Type B pancreatic cell (in vitro differentiated cells): ENCODE measurements at regions not wholly inside any gene's neighbourhood (a gene's known extent, or its start where the extent isn't known, plus 50 kb on each side); places are given as distances from the start of the nearest gene placed in this dataset.

Source experiments
- DNase-seq: peaks from one replicate; pipeline ENCODE4 v3.0.0; 2021; ENCODE audit warnings: mixed read lengths; ENCODE audit not compliant: unreplicated experiment; ENCODE audit errors: extremely low spot score
- H3K27ac Mint-ChIP-seq: 2 replicates; pipeline ENCODE4 v1.8.0; 2021; ENCODE audit warnings: mild to moderate bottlenecking, mixed read lengths
- H3K27me3 Mint-ChIP-seq: 2 replicates; pipeline ENCODE4 v1.8.0; 2021; ENCODE audit warnings: mixed read lengths
- H3K36me3 Mint-ChIP-seq: 2 replicates; pipeline ENCODE4 v1.8.0; 2021; ENCODE audit warnings: mixed read lengths
- H3K4me1 Mint-ChIP-seq: one replicate; pipeline ENCODE4 v1.8.0; 2021; ENCODE audit warnings: mixed read lengths; ENCODE audit not compliant: unreplicated experiment
- H3K4me3 Mint-ChIP-seq: 2 replicates; pipeline ENCODE4 v1.8.0; 2021; ENCODE audit warnings: mild to moderate bottlenecking, mixed read lengths
- H3K9me3 Mint-ChIP-seq: 2 replicates; pipeline ENCODE4 v1.8.0; 2021; ENCODE audit warnings: mixed read lengths
- TF ChIP-seq, protein P1 (sequence below): fragments of 200-600 bp; sonication (generic); conservative IDR thresholded peaks from 2 replicates; pipeline ENCODE4 v1.5.0; 2021; ENCODE audit warnings: antibody characterized with exemption, mild to moderate bottlenecking

DNA sequence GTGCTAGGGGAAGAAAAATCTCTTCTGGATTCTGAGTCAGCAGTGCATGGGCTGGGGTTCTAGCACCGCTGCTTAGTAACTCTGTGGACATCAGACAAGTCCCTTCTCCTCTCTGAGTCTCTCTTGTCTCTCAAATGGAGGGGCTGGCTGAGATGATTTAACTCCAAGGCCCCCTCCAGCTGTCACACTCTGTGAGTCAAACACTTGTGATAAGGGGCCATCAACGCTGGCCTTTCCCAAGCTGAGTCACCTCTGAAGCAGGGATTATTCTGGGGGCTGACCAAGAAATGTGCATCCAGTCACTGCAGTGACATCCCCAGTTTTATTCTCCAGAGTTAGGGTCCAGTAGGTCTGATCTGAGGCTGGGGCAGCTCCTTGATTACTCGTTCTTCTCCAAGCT lies 110.4 kb upstream of the ZNF462 start:
- Mint-ChIP-seq H3K4me1 (no peaks in the 10 kb centered on the region), H3K4me3 (no peak overlapping the region), H3K27ac (no peak overlapping the region), H3K9me3 (no peaks in the 10 kb centered on the region), H3K27me3 (no peaks in the 10 kb centered on the region), H3K36me3 (no peaks in the 10 kb centered on the region)
- TF ChIP-seq, protein P1, sequence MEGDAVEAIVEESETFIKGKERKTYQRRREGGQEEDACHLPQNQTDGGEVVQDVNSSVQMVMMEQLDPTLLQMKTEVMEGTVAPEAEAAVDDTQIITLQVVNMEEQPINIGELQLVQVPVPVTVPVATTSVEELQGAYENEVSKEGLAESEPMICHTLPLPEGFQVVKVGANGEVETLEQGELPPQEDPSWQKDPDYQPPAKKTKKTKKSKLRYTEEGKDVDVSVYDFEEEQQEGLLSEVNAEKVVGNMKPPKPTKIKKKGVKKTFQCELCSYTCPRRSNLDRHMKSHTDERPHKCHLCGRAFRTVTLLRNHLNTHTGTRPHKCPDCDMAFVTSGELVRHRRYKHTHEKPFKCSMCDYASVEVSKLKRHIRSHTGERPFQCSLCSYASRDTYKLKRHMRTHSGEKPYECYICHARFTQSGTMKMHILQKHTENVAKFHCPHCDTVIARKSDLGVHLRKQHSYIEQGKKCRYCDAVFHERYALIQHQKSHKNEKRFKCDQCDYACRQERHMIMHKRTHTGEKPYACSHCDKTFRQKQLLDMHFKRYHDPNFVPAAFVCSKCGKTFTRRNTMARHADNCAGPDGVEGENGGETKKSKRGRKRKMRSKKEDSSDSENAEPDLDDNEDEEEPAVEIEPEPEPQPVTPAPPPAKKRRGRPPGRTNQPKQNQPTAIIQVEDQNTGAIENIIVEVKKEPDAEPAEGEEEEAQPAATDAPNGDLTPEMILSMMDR, result no peak
- DNase-seq, result no peak

DNA sequence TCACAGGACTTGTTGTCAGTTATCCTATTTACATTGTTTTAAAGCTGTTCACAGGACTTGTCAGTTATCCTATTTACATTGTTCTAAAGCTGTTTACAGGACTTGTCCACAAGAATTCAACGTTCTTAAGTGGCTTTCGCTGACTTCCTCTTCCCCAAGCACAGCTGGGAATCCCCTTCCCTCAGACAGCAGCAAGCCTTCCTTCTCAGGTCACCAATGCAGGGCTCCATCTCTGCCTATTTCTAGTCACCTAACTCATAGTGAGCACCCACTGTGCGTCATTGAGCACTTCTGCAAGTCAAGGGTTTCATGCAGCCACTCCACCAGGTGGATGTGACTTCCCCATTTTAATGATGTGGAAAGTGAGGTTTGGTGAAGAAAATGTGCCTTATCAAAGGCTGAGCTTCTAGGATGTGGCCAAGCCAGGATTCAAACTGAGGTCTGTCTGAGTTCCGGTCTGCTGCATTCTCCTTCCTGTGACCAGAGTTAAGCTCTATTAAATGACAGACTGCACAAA lies 109.8 kb upstream of the ZNF462 start:
- H3K4me1 Mint-ChIP-seq, result no peaks in the 10 kb centered on the region
- no peaks in the 10 kb centered on the region for H3K27me3 Mint-ChIP-seq
- H3K36me3 Mint-ChIP-seq, result no peaks in the 10 kb centered on the region
- H3K4me3 Mint-ChIP-seq, result no peak overlapping the region
- no peaks in the 10 kb centered on the region for H3K9me3 Mint-ChIP-seq
- TF ChIP-seq, protein P1, result no peak
- H3K27ac Mint-ChIP-seq, result no peak overlapping the region
- DNase-seq, result no peak

DNA sequence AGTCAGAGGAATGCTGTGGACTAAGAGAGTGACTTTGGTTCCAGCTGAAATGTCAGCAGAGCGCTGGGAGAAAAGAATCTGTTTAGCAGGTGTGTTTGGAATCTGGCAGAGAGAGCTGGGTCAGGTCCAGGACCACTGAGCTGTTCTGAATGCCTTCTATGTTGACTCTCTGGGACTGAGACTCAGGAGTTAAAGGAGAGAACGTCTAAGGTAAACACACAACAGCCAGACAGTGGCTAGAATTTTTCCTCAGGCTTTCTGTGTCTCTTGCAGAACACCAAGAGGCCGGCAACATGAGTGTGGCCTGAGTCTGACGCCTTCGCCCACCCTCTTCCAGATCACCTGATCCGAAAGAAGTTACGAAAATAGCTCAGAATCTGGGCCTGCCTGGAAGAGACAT lies 107.2 kb upstream of the ZNF462 start:
- no peaks in the 10 kb centered on the region for H3K4me1 Mint-ChIP-seq
- no peaks in the 10 kb centered on the region for H3K27me3 Mint-ChIP-seq
- H3K4me3 Mint-ChIP-seq, result no peak overlapping the region
- TF ChIP-seq, protein P1, result no peak
- no peaks in the 10 kb centered on the region for H3K9me3 Mint-ChIP-seq
- no peaks in the 10 kb centered on the region for H3K36me3 Mint-ChIP-seq
- no peak for DNase-seq
- no peak overlapping the region for H3K27ac Mint-ChIP-seq

DNA sequence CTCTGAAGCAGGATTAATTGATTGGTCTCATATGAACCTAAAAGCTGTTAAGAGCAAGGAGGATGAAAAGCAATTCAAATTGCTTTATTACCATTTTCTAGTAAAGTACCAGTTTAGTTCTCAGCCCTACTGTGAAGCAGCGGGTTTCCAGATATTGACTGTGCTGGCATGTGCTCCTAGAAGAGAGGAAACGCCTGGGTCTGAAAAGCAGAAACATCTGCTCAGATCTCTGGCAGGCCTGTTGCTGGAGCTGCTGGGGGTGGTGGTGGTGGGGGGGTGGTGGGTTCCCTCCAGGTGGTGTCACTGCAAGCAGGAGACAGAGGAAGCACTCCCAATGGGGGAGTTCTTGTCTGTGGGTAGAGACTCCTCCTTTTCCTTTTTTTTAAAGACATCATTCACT lies 105.5 kb upstream of the ZNF462 start:
- peaks cover 3% of the 10 kb centered on the region for H3K4me1 Mint-ChIP-seq
- no peaks in the 10 kb centered on the region for H3K36me3 Mint-ChIP-seq
- no peaks in the 10 kb centered on the region for H3K27me3 Mint-ChIP-seq
- H3K9me3 Mint-ChIP-seq, result no peaks in the 10 kb centered on the region
- TF ChIP-seq, protein P1, result no peak
- H3K27ac Mint-ChIP-seq, result no peak overlapping the region
- no peak for DNase-seq
- no peak overlapping the region for H3K4me3 Mint-ChIP-seq

DNA sequence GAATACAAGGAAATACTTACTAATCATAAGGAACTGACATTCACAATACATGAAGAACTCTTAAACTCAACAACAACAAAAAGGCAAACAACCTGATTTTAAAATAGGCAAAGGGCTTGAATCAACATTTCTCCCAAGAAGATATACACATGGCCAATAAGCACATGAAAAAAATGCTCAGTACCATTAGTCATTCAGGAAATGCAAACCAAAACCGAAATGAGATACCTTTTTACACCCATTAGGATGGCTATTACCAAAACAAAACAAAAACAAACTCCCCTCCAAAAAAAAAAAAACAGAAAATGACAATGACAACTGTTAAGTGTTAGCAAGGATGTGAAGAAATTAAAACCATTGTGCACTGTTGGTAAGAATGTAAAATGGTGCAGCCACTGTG lies 104.1 kb upstream of the ZNF462 start:
- no peak for DNase-seq
- no peaks in the 10 kb centered on the region for H3K9me3 Mint-ChIP-seq
- H3K36me3 Mint-ChIP-seq, result no peaks in the 10 kb centered on the region
- no peak overlapping the region for H3K27ac Mint-ChIP-seq
- H3K27me3 Mint-ChIP-seq, result no peaks in the 10 kb centered on the region
- H3K4me3 Mint-ChIP-seq, result no peak overlapping the region
- TF ChIP-seq, protein P1, result no peak
- H3K4me1 Mint-ChIP-seq, result peaks cover 3% of the 10 kb centered on the region

DNA sequence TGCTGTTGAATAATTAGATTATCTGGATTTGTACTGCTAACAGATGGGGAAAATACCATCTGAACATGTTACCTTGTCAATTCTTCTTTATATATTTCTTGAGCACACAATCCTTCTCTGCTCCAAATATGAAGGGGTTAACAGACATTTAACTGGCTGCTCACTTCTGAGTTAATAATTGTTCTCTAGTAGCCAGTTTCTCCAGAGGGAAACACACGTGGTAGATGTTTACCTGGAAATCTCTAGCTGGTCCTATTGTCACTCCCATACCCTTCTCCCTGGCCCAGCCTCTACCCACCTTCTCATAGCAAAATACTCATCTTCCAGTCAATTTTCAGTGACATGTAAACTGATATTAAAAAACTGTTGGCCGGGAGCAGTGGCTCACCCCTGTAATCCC lies 101.5 kb upstream of the ZNF462 start:
- no peaks in the 10 kb centered on the region for H3K36me3 Mint-ChIP-seq
- H3K4me3 Mint-ChIP-seq, result no peak overlapping the region
- no peaks in the 10 kb centered on the region for H3K27me3 Mint-ChIP-seq
- H3K4me1 Mint-ChIP-seq, result peaks cover 3% of the 10 kb centered on the region
- DNase-seq, result no peak
- TF ChIP-seq, protein P1, result no peak
- H3K27ac Mint-ChIP-seq, result no peak overlapping the region
- no peaks in the 10 kb centered on the region for H3K9me3 Mint-ChIP-seq
